T-helper 2 cell treated with Interferon-gamma antibody and Interleukin-4, amounts not matched to agents 5 μg/mL and 100 μg/mL, for 36 hours (primary cell): ENCODE measurements at regions not wholly inside any gene's neighbourhood (a gene's known extent, or its start where the extent isn't known, plus 50 kb on each side); places are given as distances from the start of the nearest gene placed in this dataset.
A peak's percentile ranks its signal among the peaks of the same experiment; 100 is the strongest.
"Not testable (repeated sequence)": the region's sequence is repeated elsewhere in the genome, so short reads cannot be mapped to it uniquely, and the experiment has no call there.

Experiments
- DNase-seq: peaks from one replicate; pipeline ENCODE4 v3.0.0; 2021; ENCODE audit warnings: low spot score
- H3K27ac Mint-ChIP-seq: one replicate; pipeline ENCODE4 v1.8.0; 2021; ENCODE audit warnings: mild to moderate bottlenecking, mixed read lengths
- H3K27me3 Mint-ChIP-seq: one replicate; pipeline ENCODE4 v1.8.0; 2021; ENCODE audit warnings: low read depth, mixed read lengths
- H3K36me3 Mint-ChIP-seq: one replicate; pipeline ENCODE4 v1.8.0; 2021; ENCODE audit warnings: low read depth, mixed read lengths
- H3K4me1 Mint-ChIP-seq: one replicate; pipeline ENCODE4 v1.8.0; 2021; ENCODE audit warnings: low read depth, mixed read lengths
- H3K4me3 Mint-ChIP-seq: one replicate; pipeline ENCODE4 v1.8.0; 2022; ENCODE audit warnings: mild to moderate bottlenecking, moderate library complexity, mixed read lengths
- H3K9me3 Mint-ChIP-seq: one replicate; pipeline ENCODE4 v1.8.0; 2021; ENCODE audit warnings: mixed read lengths

DNA sequence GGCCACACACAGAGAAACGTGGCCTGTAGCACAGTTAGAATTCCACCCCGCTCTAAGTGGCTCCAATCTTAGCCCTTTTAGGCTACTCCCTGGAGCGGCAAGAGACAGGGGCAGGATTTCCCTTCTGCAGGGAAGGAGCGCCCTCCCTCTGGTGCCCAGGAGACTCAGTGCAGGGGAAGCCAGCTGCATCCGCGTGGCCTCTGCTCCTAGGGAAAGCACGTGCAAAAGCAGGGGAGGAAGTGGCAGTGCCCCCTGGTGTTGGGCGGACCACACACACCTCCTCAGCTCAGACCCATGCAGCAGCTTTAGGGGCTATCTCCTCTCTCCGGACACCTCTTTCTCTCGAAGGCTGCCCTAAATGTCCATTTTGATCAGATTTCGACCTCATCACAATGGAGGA is 50.0 kb downstream of the SPRING1 start:
- peaks cover 1% of the 10 kb centered on the region for H3K4me1 Mint-ChIP-seq
- no peaks in the 10 kb centered on the region for H3K36me3 Mint-ChIP-seq
- no peak overlapping the region for H3K4me3 Mint-ChIP-seq
- no peak for DNase-seq
- no peak overlapping the region for H3K27ac Mint-ChIP-seq
- no peaks in the 10 kb centered on the region for H3K9me3 Mint-ChIP-seq
- H3K27me3 Mint-ChIP-seq, result peaks cover 12% of the 10 kb centered on the region

DNA sequence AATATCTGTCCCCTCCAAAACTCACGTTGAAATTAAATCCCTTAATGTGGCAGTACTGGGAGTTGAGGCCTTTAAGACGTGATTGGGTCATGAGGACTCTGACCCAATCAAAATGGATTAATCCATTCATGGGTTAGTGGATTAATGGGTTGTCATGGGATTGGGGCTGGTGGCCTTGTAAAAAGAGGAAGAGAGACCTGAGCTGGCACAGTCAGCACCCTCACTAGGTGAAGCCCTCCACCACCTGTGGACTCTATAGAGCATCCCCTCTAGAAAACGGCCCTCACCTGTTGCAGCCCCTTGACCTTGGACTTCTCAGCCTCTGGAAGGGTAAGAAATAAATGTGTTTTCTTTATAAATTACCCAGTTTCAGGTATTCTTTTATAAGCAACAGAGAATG is 53.0 kb downstream of the SPRING1 start:
- DNase-seq, result no peak
- Mint-ChIP-seq H3K27ac (no peak overlapping the region), H3K27me3 (peaks cover 5% of the 10 kb centered on the region), H3K4me1 (no peaks in the 10 kb centered on the region), H3K9me3 (no peaks in the 10 kb centered on the region), H3K36me3 (no peaks in the 10 kb centered on the region), H3K4me3 (no peak overlapping the region)

DNA sequence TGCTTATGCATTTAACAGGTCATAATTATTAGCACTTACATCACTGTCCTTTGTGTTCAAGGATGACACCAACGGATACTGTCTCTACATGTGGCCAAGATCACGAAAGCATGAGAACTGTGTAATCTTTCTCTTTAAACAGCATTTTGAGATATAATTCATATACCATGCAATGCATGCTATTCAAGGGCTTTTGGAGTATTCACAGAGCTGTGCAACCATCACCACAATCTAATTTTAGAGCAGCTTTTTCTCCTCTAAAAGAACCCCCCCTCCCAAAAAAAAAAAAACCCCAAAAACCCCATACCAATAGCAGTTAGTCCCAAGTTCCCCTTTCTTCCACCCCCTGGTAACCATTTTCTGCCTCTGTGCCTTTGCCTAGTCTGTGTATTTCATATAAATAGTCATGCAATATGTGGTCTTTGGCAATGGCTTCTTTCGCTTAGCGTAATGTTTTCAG is 60.6 kb downstream of the SPRING1 start:
- no peaks in the 10 kb centered on the region for H3K9me3 Mint-ChIP-seq
- no peaks in the 10 kb centered on the region for H3K36me3 Mint-ChIP-seq
- no peak overlapping the region for H3K4me3 Mint-ChIP-seq
- H3K27ac Mint-ChIP-seq, result no peak overlapping the region
- peaks cover 30% of the 10 kb centered on the region for H3K4me1 Mint-ChIP-seq
- no peak for DNase-seq
- H3K27me3 Mint-ChIP-seq, result peaks cover 11% of the 10 kb centered on the region

DNA sequence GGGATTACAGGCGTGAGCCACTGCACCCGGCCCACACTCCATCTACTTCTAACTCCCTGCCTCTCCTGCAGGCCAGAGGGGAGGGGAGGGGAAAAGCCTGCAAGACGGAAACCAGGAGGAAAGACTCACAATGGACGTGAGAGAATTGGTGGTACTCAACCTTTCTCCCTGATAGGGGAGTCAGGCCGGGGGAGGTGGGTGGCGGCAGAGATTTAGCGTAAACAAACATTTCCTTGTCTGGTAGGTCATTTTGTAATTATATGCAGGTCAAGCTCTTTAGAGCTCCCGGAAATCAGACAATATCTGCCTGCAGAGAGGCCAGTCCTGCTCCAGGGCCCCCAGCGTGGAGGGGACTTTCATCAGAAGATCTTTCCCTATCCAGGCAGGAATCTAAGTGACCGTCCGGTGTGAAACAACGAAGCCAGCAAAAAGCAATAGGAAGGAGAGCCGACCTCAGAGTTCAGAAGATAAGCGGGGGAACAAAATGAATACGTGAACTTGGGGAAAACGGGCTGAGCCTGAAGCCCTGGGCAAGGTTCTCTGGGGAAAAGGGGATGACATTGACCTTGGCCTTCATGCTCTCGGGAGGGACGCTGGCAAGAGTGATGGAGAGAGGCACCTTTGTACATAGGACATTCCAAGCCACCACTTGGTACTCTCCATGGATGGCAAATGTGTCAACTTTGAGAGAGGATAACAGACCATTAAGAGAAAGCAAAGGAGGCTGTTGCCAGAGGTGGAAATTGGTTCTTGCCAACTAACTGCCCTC is 62.3 kb downstream of the SPRING1 start:
- H3K36me3 Mint-ChIP-seq, result no peaks in the 10 kb centered on the region
- H3K4me1 Mint-ChIP-seq, result peaks cover 34% of the 10 kb centered on the region
- no peak for DNase-seq
- no peak overlapping the region for H3K4me3 Mint-ChIP-seq
- H3K9me3 Mint-ChIP-seq, result no peaks in the 10 kb centered on the region
- peaks cover 9% of the 10 kb centered on the region for H3K27me3 Mint-ChIP-seq
- H3K27ac Mint-ChIP-seq, result peak overlapping the region; percentile 10

DNA sequence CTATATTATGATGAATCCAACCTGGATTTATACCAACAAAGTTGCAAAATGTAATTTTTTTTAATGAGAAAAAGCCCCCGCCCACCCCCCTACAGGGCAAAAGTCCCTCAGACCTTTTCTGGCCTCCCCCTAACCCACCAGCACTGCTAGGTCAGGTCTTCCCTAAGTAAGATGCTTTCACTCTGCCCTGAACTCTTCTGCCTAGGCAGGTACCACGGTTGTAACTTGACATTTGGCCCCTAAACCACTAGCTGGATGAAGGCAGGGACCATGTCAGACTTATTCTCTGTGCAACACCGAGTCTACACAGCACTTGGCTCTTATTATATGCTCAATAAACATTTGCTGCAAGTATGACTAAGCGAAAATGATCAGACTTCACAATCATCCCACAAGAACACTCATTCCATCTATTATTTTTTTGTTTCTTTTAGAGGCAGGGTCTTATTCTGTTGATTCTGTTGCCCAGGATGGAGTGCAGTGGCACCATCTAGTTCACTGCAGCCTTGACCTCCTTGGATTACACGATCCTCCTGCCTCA is 63.2 kb downstream of the SPRING1 start:
- no peaks in the 10 kb centered on the region for H3K9me3 Mint-ChIP-seq
- H3K27me3 Mint-ChIP-seq, result peaks cover 7% of the 10 kb centered on the region
- peak overlapping the region; percentile 33 for H3K27ac Mint-ChIP-seq
- H3K36me3 Mint-ChIP-seq, result no peaks in the 10 kb centered on the region
- H3K4me1 Mint-ChIP-seq, result peaks cover 34% of the 10 kb centered on the region
- no peak for DNase-seq
- no peak overlapping the region for H3K4me3 Mint-ChIP-seq

DNA sequence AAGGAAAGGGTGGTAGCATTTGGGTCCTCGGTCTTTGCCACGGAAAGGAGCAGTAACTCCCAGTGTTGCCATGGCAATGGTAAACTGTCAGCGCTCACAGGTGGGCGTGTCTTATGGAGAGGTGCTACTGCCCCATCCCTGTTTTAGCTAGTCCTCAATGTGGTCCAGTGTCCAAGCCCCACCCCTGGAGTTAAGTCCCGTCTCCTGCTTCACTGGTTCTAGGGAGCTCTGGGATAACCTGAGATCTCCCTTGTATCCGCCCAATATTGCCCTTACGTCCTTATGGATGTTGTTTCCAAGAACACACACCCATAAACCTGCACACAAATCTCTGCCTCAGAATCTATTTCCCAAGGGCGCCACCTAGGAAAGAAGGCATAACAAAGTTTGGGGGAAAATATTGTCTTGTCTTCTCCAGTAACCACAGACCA is 64.2 kb downstream of the SPRING1 start:
- no peak for DNase-seq
- H3K9me3 Mint-ChIP-seq, result no peaks in the 10 kb centered on the region
- no peaks in the 10 kb centered on the region for H3K36me3 Mint-ChIP-seq
- peak overlapping the region; percentile 87 for H3K27ac Mint-ChIP-seq
- H3K27me3 Mint-ChIP-seq, result peaks cover 4% of the 10 kb centered on the region
- H3K4me1 Mint-ChIP-seq, result peaks cover 34% of the 10 kb centered on the region
- peak overlapping the region; percentile 77 for H3K4me3 Mint-ChIP-seq

DNA sequence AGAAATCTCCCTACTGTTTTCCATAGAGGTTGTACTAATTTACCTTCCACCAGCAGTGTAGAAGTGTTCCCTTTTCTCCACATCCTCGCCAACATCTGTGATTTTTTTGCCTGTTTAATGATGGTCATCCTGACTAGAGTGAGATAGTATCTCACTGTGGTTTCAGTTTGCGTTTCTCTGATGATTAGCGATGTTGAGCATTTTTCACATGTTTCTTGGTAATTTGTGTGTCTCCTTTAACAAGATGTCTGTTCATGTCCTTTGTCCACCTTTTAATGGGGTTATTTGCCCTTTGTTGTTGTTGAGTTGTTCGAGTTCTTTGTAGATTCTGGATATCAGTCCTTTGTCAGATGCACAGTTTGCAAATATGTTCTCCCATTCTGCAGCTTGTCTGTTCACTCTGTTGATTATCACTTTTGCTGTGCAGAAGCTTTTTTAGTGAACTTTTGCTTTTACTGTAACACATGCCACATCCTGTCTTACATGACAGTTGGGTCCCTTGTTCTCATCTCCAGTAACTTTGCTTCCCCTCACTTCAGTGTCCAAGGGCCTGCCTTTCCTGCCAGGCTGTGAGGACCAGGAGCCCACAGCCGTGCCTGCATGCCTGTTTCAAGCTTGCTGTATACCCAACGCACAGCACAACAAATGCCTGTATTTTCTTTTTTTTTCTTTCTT is 64.9 kb downstream of the SPRING1 start:
- peak; percentile 17 for DNase-seq
- Mint-ChIP-seq H3K4me1 (peaks cover 34% of the 10 kb centered on the region), H3K36me3 (no peaks in the 10 kb centered on the region), H3K27me3 (peaks cover 4% of the 10 kb centered on the region), H3K27ac (peak overlapping the region; percentile 87), H3K9me3 (no peaks in the 10 kb centered on the region), H3K4me3 (peak overlapping the region; percentile 77)

DNA sequence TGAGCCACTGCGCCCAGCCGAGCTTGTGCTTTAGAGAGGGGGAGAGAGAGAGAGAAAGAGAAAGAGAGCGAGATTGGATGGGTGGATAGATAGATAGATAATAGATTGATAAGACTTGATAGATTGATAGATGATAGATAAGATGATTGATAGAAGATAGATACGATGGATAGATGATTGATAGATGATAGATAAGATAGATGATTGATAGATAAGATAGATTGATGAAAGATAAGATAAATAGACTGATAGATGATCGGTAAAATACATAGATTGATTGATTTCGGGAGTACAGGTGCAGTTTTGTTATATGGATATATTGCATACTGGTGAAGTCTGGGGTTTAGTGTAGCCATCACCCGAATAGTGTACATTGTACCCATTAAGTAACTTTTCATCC is 65.9 kb downstream of the SPRING1 start:
- Mint-ChIP-seq H3K27me3 (no peaks in the 10 kb centered on the region), H3K27ac (no peak overlapping the region)
- no peak for DNase-seq

DNA sequence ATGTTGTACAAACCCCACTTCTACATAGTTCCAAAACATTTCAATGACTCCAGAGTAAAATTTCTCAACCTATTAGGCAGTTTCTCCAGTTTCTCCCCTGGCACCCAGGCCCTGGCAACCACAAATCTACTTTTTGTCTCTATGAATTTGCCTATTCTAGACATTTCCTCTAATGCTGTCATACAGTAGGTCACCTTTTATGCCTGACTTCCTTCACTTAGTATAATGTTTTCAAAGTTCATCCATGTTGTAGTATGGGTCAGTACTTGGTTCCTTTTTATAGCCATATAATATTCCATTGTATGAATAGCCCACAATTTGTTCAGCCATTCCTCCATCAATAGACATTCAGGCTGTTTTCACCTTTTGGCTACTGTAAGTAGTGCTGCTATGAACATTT is 67.0 kb downstream of the SPRING1 start:
- Mint-ChIP-seq H3K27me3 (no peaks in the 10 kb centered on the region), H3K27ac (no peak overlapping the region), H3K9me3 (no peaks in the 10 kb centered on the region), H3K4me1 (peaks cover 29% of the 10 kb centered on the region), H3K4me3 (no peak overlapping the region), H3K36me3 (no peaks in the 10 kb centered on the region)
- no peak for DNase-seq

More for the DNA sequence above, 65.9 kb downstream of the SPRING1 start:
- peak overlapping the region; percentile 22 for H3K4me3 Mint-ChIP-seq
- H3K36me3 Mint-ChIP-seq, result no peaks in the 10 kb centered on the region
- H3K9me3 Mint-ChIP-seq, result no peaks in the 10 kb centered on the region
- peaks cover 33% of the 10 kb centered on the region for H3K4me1 Mint-ChIP-seq

DNA sequence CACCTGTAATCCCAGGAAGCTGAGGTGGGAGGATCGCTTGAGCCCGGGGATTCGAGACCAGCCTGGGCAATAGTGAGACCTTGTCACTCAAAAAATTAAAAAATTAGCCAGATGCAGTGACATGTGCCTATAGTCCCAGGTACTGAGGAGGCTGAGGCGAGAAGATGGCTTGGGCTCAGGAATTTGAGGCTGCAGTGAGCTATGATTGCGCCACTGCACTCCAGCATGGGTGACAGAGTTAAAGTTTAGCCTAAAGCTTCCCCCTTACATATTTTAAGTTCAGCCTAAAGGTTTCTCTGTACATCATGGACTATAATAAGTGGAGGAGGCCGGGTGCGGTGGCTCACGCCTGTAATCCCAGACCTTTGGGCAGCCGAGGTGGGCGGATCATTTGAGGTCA is 70.1 kb downstream of the SPRING1 start:
- no peaks in the 10 kb centered on the region for H3K36me3 Mint-ChIP-seq
- peaks cover 10% of the 10 kb centered on the region for H3K4me1 Mint-ChIP-seq
- H3K4me3 Mint-ChIP-seq, result no peak overlapping the region
- peaks cover 11% of the 10 kb centered on the region for H3K27me3 Mint-ChIP-seq
- no peak for DNase-seq
- no peaks in the 10 kb centered on the region for H3K9me3 Mint-ChIP-seq
- H3K27ac Mint-ChIP-seq, result no peak overlapping the region

DNA sequence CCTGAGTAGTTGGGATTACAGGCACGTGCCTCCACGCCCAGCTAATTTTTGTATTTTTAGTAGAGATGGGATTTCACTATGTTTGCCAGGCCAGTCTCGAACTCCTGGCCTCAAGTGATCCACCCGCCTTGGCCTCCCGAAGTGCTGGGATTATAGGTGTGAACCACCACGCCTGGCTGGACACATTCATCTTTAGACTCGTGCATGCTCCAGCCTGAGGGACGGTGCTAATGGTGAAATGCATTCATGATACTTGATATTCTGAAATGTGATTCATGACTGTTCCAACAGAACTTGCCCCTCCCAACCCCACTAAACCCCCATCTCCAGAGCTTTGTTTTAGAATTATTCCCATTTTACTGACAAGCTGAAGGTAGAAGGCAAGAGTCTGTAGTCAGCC is 71.0 kb downstream of the SPRING1 start:
- H3K4me3 Mint-ChIP-seq, H3K27ac Mint-ChIP-seq, H3K4me1 Mint-ChIP-seq, H3K9me3 Mint-ChIP-seq, H3K36me3 Mint-ChIP-seq, DNase-seq: not testable (repeated sequence)
- H3K27me3 Mint-ChIP-seq, result peaks cover 11% of the 10 kb centered on the region

DNA sequence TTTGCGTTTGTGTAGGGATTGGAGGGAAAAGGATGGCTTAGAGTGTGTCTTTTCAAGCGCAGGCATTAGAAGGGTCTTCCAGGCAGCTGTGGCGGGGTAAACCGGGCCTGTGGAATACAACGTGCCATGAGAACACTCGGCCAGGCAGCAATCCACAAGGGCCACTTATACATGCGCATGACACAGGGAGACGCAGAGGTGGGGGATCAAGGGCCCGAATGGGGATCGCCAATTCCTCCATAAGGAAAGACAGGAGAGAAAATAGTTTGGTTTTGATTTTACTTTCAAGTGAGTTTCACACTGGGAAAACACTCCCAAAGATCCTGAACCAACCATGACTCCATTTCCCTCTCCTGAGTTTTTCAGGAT is 71.6 kb downstream of the SPRING1 start:
- H3K27ac Mint-ChIP-seq, result no peak overlapping the region
- H3K36me3 Mint-ChIP-seq, result no peaks in the 10 kb centered on the region
- H3K27me3 Mint-ChIP-seq, result peaks cover 11% of the 10 kb centered on the region
- H3K4me1 Mint-ChIP-seq, result no peaks in the 10 kb centered on the region
- no peaks in the 10 kb centered on the region for H3K9me3 Mint-ChIP-seq
- no peak for DNase-seq
- H3K4me3 Mint-ChIP-seq, result no peak overlapping the region

DNA sequence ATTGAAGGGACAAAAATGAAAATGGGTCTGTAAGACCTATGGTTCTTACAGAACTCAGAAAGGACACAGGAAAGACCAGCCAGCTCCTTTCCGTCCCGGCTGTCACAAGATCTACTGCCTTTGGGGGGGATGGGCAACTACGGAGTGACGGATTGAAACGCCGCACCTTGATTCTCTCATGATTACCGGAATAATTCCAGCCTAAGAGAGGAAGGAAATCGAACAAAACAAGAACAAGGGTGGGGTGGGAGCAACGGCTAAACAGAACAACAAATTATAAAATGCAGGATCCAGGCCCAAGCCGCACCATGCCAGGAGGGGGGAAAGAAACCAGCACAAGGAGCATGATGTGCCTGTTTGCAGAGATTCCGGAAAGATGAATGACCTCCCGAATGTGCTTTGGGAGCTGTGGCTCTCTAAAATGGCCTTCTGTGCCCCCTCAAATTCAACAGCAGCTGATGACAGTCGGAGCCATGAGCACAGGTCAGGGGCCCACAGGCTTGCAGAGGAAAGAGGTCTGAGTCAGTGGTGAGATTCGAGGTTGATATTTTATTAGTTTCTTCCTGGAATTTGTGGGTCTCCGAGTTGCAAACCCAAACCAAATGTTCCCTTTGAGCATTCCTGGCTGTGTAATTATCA is 72.1 kb downstream of the SPRING1 start:
- no peaks in the 10 kb centered on the region for H3K36me3 Mint-ChIP-seq
- H3K27ac Mint-ChIP-seq, result no peak overlapping the region
- peaks cover 11% of the 10 kb centered on the region for H3K27me3 Mint-ChIP-seq
- no peak for DNase-seq
- no peaks in the 10 kb centered on the region for H3K9me3 Mint-ChIP-seq
- H3K4me3 Mint-ChIP-seq, result no peak overlapping the region
- no peaks in the 10 kb centered on the region for H3K4me1 Mint-ChIP-seq

DNA sequence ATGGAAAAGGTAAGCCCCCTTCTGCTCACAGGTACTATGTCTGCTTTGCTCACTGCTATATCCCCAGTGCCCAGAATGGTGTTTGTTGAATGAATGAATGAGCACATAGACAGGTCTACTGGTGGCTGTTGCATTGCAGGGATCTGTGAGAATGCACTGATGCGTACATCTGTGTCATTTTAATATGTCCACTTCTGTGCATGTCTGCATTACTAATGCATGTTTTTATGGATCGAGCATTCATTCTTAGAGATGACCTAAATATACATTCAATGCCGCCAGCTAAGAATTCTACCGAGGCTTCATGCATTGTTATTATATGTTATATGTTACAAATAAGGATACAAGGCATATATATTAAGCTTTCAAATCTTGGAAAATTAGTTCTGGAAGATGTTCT is 73.8 kb downstream of the SPRING1 start:
- H3K27ac Mint-ChIP-seq, result no peak overlapping the region
- no peaks in the 10 kb centered on the region for H3K9me3 Mint-ChIP-seq
- DNase-seq, result no peak
- peaks cover 15% of the 10 kb centered on the region for H3K27me3 Mint-ChIP-seq
- H3K4me3 Mint-ChIP-seq, result no peak overlapping the region
- no peaks in the 10 kb centered on the region for H3K36me3 Mint-ChIP-seq
- no peaks in the 10 kb centered on the region for H3K4me1 Mint-ChIP-seq
